Panc1 (cell line): ENCODE measurements at regions not wholly inside any gene's neighbourhood (a gene's known extent, or its start where the extent isn't known, plus 50 kb on each side); places are given as distances from the start of the nearest gene placed in this dataset.
A peak's percentile ranks its signal among the peaks of the same experiment; 100 is the strongest.

Source experiments
- ATAC-seq: fragments of 200-7000 bp; cut with Tn5 transposase; 2 replicates; pipeline ENCODE4 v1.9.1; 2020; ENCODE audit warnings: mild to moderate bottlenecking, moderate library complexity
- BruUV-seq: library from RNA; stranded (reverse); fragments of 400-500 nt; replicated peaks from 2 replicates; lab custom pipeline; 2021; lab: Mats Ljungman, UMichigan
- CTCF ChIA-PET: fragments of 300-600 bp; sonication (Branson Sonifier 250); formaldehyde crosslinking; loops from one replicate; lab custom pipeline; 2022; ENCODE audit warnings: antibody characterized with exemption; lab: Charles Lee
- POLR2A ChIA-PET: fragments of 300-600 bp; sonication (Branson Sonifier 250); formaldehyde crosslinking; loops from one replicate; lab custom pipeline; 2022; ENCODE audit warnings: antibody characterized with exemption; lab: Charles Lee
- DNase-seq: peaks from one replicate; pipeline ENCODE4 v3.0.0-alpha.2; 2010; ENCODE audit warnings: low read depth, low spot score
- H3K27ac ChIP-seq: 2 replicates; pipeline ENCODE4 v1.5.1; 2011; ENCODE audit warnings: mild to moderate bottlenecking, low read length, inconsistent platforms
- H3K27me3 ChIP-seq: fragments of 200-500 bp; sonication (Bioruptor generic); 2 replicates; pipeline ENCODE4 v1.6.0; 2014; ENCODE audit warnings: low read length, inconsistent platforms; ENCODE audit not compliant: control insufficient read depth, insufficient read depth
- H3K36me3 ChIP-seq: fragments of 200-500 bp; sonication (Bioruptor generic); 2 replicates; pipeline ENCODE4 v1.5.1; 2014; ENCODE audit warnings: inconsistent platforms, mild to moderate bottlenecking, low read length, moderate library complexity; ENCODE audit not compliant: control insufficient read depth, insufficient read depth
- H3K4me1 ChIP-seq: 2 replicates; pipeline ENCODE4 v1.5.1; 2011; ENCODE audit warnings: inconsistent platforms, mild to moderate bottlenecking, low read length, moderate library complexity; ENCODE audit not compliant: control insufficient read depth, insufficient read depth
- H3K4me3 ChIP-seq, 2 experiments: 2 replicates each; pipeline ENCODE4 v1.5.1; 2011 to 2012; ENCODE audit warnings: low read depth in 2 of 2, low read length in 2 of 2, mild to moderate bottlenecking in 2 of 2, inconsistent platforms in 1 of 2, moderate library complexity in 1 of 2
- H3K9me3 ChIP-seq: fragments of 200-500 bp; sonication (Bioruptor generic); 2 replicates; pipeline ENCODE4 v1.5.1; 2014; ENCODE audit warnings: low read depth, mild to moderate bottlenecking, inconsistent platforms, low read length, moderate library complexity; ENCODE audit not compliant: control insufficient read depth, insufficient read depth
- CTCF ChIP-seq: fragments of 450-650 bp; IDR thresholded peaks from 2 replicates; pipeline ENCODE4 v1.5.1; 2017; ENCODE audit warnings: mild to moderate bottlenecking
- POLR2AphosphoS5 ChIP-seq: IDR thresholded peaks from 2 replicates; pipeline ENCODE4 v1.6.1; 2012; ENCODE audit warnings: mild to moderate bottlenecking, low read depth, low read length, moderate library complexity
- REST ChIP-seq, 2 experiments: IDR thresholded peaks; 2 replicates each; pipeline ENCODE4 v1.6.1; 2011 to 2012; ENCODE audit warnings: low read depth in 2 of 2, control low read depth in 1 of 2, low read length in 1 of 2, mild to moderate bottlenecking in 1 of 2, moderate library complexity in 1 of 2; ENCODE audit not compliant: insufficient read depth in 1 of 2
- SIN3A ChIP-seq: IDR thresholded peaks from 2 replicates; pipeline ENCODE4 v1.6.1; 2012; ENCODE audit warnings: low read depth, mild to moderate bottlenecking, low read length, moderate library complexity, borderline replicate concordance; ENCODE audit not compliant: insufficient read depth
- TCF7L2 ChIP-seq: IDR thresholded peaks from 2 replicates; pipeline ENCODE4 v1.6.1; 2011; ENCODE audit warnings: mild to moderate bottlenecking, low read depth, low read length, inconsistent platforms
- in situ Hi-C: cut with HindIII; loops from 2 replicates; pipeline ENCODE4 v1.10.0; 2016; ENCODE audit warnings: low sequenced_read_pairs, low pct_unique_long_range_greater_than_20kb
- intact Hi-C: fragments of 100-400 bp; cut with micrococcal nuclease; formaldehyde crosslinking; loops from one replicate; pipeline ENCODE4 v1.10.0; 2022; ENCODE audit not compliant: unreplicated experiment

- CTCF ChIA-PET, result no interaction called here
Observed at GRCh38 chr6:139914910-139915309, 540.5 kb upstream of the CITED2 start.

GRCh38 chr6:139912735-139913400, 538.4 kb upstream of the CITED2 start:
- POLR2A ChIA-PET, result no interaction called here
- peaks cover 8% of the 10 kb centered on the region; the same call in 1 of the 2 replicates for H3K9me3 ChIP-seq
- no peaks in the 10 kb centered on the region for H3K36me3 ChIP-seq
- in situ Hi-C loops, result no loop called here
- no peak for DNase-seq
- H3K27ac ChIP-seq, result peak overlapping the region; percentile 13; the same call in 1 of the 2 replicates
- H3K4me1 ChIP-seq, result no peaks in the 10 kb centered on the region; the same call in 1 of the 2 replicates
- BruUV-seq, result no TSS peak
- no peaks in the 10 kb centered on the region for H3K27me3 ChIP-seq
- CTCF ChIA-PET, result no interaction called here
- no peak for TF ChIP-seq CTCF
- TF ChIP-seq SIN3A, result no peak
- TF ChIP-seq TCF7L2, result no peak
- no peak for TF ChIP-seq REST (IDR thresholded peaks at IDR 0.05; ENCODE audit: insufficient read depth in 1 of 2, low read depth in 2 of 2, low read length in 1 of 2)
- TF ChIP-seq POLR2AphosphoS5, result no peak
- intact Hi-C loops, result no loop called here
- ATAC-seq, result no peak
- no peak overlapping the region for H3K4me3 ChIP-seq

More at GRCh38 chr6:139914910-139915309, 540.5 kb upstream of the CITED2 start:
- no peak for TF ChIP-seq REST (IDR thresholded peaks at IDR 0.05; ENCODE audit: insufficient read depth in 1 of 2, low read depth in 2 of 2, low read length in 1 of 2)
- TF ChIP-seq SIN3A, result no peak
- TF ChIP-seq CTCF, result no peak
- TF ChIP-seq POLR2AphosphoS5, result no peak
- no peak for TF ChIP-seq TCF7L2
- ATAC-seq (no peak), DNase-seq (no peak)
- Histone ChIP-seq H3K4me3 (no peak overlapping the region), H3K36me3 (no peaks in the 10 kb centered on the region), H3K27ac (no peak overlapping the region), H3K4me1 (no peaks in the 10 kb centered on the region; the same call in 1 of the 2 replicates), H3K27me3 (no peaks in the 10 kb centered on the region), H3K9me3 (peaks cover 8% of the 10 kb centered on the region; the same call in 1 of the 2 replicates)
- intact Hi-C loops, result no loop called here
- POLR2A ChIA-PET, result no interaction called here
- no TSS peak for BruUV-seq
- in situ Hi-C loops, result no loop called here
